NCI-H128 (cell line): ENCODE measurements at regions not wholly inside any gene's neighbourhood (a gene's known extent, or its start where the extent isn't known, plus 50 kb on each side); places are given as distances from the start of the nearest gene placed in this dataset.

Experiments used
- DNase-seq: peaks from one replicate; lab custom pipeline; 2025; ENCODE audit not compliant: unreplicated experiment; lab: John Stamatoyannopoulos, UW

GRCh38 chr16:85464383-85465305 lies 148.5 kb upstream of the GSE1 start:
- DNase-seq: no peak

- no peak for DNase-seq
These were observed 147.5 kb upstream of the GSE1 start for GRCh38 chr16:85465328-85466303.

- no peak for DNase-seq
These were observed 146.8 kb upstream of the GSE1 start for GRCh38 chr16:85466304-85466700.

DNA sequence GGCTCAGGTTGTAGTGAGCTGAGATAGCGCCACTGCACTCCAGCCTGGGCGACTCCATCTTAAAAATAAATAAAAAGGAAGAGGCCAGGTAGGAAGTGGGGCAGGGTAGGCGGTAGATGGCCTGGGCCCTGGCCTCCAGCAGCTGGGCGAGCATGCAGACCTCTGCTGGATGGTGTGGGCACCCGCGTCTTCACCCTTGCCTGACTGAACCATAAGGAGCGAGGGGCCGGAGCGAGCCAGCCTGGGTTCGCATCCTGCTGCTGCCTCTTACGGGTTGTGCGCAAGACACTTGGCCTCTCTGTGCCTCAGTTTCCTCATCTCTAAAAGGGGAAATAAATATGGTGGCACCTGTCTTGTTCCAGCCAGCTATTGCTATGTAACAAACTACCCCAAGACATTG lies 146.1 kb upstream of the GSE1 start:
- no peak for DNase-seq

DNA sequence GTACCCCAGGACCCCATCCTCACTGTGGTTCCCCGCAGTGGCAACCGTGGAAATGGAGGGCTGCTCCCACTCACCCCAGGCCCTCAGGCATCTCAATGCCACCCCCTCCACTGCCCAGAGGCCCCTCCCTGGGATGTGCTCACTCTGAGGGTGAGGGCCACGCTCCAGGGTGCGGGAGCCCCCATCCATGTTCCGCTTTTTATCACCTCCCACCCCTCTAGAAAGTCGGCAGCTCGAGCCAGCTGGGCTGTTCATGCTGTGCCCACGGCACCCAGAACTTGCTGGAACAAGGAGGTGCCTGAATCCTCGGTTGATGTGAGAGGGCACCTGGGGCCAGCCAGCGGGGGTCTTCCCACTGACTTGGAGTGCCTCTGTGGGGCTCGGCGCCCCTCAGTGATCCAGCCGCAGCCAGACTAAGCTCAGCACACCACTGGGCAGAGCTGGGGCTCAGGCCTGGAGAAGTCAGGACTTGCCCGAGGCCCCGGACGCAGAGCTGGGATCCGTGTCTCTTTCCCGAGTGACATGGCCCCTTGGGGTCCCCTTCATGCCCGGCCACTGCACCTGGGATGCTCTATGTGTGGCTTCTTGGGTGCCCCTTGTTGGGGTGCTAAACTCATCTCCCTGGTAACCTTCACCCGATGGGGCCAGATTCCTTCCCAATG lies 143.1 kb upstream of the GSE1 start:
- DNase-seq: no peak

DNA sequence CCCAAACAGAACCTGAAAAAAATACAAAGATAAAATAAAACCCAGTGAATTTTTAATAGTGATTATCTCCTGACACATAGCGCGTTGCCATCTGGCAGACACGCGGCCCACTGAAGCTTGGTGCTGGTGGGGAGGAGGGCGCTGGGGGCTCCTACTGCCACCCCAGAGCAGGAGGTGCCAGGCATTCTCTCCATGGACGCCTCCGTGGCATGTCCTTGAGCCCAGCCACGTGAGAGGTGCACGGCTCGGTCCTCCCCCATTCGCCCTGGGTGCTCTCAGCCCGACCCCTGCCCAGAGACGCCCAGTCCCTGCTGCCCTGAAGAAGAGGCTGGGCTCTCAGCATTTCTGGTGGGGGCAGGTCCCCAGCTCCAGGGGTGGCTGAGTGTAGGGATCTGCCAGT lies 142.2 kb upstream of the GSE1 start:
- no peak for DNase-seq

DNA sequence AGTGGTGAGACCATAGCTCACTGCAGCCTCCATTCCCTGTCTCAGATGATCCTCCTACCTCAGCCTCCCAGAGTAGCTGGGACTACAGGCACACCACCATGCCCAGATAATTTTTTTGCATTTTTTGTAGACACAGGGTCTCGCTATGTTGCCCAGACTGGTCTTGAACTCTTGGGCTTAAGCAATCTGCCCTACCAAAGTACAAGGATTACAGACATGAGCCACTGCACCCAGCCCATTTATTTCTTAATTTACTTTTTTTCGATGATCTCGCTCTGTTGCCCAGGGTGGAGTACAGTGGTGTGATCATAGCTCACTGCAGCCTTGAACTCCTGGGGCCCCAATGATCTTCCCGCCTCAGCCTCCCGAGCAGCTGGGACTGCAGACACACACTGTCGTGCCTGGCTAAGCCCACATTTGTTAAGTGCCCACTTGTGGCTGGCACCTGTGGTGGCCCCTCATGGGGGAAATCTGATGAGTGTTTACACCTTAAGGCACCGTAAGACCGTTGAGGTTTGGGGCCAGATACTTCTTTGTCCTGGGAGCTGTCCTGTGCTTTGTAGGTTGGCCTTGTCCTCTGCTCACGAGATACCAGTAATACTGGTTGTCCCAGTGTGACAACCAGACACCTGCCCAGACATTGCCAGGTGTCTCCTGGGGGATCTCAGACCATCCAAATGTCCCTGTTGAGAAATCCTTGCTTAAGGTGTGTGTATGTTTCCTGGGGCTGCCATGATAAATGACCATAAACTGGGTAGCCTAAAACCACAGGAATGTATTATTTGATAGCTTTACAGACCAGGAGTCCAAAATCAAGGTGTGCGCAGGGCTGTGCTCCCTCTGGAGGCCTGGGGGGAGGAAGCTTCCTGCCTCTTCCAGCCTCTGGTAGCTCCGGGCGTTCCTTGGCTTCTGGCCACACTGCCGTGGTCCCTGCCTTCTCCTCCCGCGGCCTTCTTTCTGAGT lies 141.4 kb upstream of the GSE1 start:
- no peak for DNase-seq

DNA sequence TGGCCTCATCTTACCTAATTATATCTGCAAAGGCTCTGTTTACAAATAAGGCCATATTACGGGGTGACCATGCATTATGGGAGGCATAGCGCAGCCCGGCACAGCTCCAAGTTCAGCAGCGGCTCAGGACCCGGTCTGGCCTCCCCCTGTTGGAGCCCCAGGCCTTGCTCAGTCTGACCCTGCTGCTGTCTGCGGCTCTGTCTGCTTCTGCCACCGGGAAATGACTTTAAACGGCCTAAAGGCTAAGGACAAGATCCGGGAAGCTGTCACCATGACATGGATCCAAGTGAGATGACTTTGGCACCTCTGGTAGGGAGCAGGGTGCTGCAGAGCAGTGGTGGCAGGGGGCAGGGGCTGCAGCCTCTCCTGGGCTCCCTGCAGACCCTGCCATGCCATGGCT lies 140.6 kb upstream of the GSE1 start:
- no peak for DNase-seq

GRCh38 chr16:85473323-85473722 lies 139.8 kb upstream of the GSE1 start:
- no peak for DNase-seq

DNA sequence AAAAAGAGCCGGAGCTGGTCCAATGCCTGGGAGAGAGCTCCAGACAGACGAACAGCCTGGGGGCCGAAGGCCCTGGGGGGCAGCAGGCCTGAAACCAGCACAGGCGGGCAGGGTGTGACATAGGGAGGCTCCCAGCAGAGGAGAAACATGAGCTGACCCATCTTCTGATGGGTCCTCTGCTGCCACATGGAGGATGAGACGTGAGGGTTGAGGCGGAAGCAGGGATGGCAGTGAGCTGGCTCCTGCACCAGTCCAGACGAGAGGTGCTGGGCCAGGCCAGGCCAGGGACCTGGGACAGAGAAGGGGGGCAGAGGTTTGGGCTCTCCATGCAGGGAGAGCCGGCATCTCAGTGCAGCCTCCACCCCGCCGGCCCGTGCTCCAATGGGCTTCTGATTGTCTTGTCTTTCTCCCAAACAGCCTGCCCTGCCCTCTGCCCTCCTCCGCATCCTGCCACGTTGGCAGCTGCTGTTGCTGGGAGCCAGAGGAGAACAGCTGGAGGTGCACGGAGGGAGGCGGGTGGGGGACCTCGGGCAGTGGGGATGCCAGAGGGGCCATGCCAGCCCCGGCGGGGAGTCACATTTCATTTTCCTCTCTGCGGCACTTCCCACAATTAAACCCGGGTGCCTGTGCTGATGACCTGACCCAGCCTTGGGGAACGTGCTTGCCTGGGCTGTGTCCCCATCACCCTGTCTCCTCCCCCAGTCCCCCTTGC lies 139.1 kb upstream of the GSE1 start:
- no peak for DNase-seq

- DNase-seq: no peak
These were observed 138.4 kb upstream of the GSE1 start for GRCh38 chr16:85474621-85475217.

DNA sequence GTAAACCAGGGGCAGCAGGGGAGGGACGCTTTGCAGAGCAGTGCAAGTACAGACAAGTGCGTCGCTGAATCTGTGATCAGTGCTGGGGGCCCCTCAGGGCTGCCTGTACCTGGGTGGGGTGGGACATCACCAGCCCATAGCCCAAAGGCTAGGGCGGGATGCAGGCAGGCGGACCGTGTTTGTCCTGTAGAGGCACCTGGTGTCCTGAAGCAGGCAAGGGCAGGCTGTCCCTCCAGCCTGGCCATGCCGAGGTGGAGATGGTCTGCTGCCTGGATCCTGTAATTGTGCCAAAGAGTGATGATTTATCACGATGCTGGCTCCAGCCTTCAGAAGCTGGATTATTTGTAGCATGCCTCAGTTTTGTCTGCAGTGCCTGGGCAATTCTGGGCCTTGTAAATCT lies 137.9 kb upstream of the GSE1 start:
- DNase-seq: no peak

DNA sequence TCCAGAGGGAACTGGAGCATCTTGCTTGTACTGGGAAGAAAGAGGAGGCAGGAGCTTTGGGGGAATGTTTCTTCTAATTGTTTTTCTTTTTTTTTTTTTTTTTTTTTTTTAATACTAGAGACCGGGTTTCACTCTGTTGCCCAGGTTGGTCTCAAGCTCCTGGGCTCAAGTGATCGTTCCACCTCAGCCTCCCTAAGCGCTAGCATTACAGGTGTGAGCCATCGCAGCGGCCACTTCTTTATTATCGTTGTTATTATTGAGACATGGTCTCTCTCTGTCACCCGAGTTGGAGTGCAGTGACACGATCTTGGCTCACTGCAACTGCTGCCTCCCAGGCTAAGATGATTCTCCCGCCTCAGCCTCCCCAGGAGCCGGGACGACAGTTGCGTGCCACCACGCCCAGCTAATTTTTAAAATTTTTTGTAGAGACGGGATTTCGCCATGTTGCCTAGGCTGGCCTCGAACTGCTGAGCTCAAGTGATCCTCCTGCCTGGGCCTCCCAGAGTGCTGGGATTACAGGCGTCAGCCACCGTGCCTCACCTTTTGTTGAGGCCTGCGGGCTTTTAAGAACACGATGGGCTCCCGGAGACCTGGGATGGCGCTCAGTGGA lies 137.3 kb upstream of the GSE1 start:
- DNase-seq: no peak

DNA sequence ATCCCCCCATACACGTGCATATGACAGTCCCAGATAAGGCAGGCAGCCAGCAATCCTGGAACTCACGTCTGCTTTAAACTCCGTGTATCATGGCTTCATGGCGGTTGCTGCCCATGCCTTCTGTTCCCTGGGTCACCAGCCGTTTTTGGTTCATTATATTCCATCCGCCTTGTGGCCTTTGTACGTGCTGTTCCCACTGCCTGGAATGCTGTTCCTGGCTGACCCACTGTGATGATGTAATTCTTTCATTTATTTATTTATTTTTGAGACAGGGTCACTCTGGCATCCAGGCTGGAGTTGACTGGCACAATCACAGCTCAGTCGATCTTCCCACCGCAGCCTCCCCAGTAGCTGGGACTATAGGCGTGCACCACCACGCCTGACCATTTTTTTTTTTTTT lies 136.7 kb upstream of the GSE1 start:
- DNase-seq: no peak

DNA sequence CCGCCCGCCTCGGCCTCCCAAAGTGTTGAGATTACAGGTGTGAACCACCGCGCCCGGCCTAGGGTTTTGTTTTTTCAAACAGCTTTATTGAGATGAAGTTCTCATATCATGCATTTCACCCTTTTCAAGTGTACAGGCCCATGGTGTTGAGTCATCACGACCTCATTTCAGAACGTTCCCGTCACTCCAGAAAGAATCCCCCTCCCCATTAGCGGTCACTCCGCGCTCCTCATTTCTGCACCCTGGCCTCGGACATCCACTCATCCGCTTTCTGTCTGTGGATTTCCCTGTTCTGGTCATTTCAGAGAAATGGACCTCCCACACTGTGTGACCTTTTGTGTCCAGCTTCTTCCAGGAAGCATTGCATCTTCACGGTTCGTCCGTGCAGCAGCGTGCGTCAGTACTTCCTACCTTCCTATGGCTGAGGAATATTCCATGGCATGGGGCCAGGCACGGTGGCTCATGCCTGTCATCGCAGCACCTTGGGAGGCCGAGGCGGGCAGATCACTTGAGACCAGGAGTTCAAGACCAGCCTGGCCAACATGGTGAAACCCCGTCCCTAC lies 135.2 kb upstream of the GSE1 start:
- DNase-seq: no peak

GRCh38 chr16:85479972-85480726 lies 133.0 kb upstream of the GSE1 start:
- no peak for DNase-seq

DNA sequence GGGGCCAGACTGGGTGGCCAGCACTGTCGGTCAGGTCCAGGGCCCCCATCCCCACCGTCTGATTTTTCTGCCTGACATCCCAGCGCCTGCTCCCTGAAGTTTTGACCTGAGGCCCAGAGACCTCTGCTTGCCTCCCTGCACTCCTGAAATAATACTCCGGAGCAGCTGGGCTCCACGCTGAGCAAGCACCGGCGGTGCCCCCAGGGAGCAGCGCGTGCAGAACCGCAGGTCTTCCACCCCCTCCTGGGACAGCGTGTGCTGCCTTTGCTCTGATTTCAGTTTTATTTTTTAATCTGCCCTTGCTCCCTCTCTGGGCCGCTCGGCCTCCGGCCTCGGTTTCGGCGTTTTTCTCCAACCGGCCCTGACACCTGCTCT lies 132.4 kb upstream of the GSE1 start:
- DNase-seq: no peak

DNA sequence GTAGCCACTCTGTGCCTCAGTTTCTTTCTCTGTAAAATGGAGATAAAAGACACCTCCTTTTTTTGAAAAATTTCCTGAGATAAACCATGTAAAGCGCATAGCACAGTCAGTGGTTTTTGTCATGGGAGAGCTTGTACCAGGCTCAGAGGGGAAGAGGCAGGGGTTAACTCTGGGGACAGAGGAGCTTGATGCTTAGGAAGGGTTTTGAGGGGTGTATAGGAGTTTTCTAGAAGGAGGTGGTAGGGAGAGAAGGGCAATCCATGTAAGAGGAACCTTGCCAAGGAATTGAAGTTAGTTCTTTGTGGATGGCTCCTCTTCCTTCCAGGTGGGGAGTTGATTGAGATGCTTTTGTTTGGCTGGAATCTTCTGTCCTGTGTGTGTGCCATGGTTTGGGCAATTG lies 131.9 kb upstream of the GSE1 start:
- DNase-seq: no peak
